ENCODE measurements at regions not wholly inside any gene's neighbourhood (a gene's known extent, or its start where the extent isn't known, plus 50 kb on each side); places are given as distances from the start of the nearest gene placed in this dataset.

DNA sequence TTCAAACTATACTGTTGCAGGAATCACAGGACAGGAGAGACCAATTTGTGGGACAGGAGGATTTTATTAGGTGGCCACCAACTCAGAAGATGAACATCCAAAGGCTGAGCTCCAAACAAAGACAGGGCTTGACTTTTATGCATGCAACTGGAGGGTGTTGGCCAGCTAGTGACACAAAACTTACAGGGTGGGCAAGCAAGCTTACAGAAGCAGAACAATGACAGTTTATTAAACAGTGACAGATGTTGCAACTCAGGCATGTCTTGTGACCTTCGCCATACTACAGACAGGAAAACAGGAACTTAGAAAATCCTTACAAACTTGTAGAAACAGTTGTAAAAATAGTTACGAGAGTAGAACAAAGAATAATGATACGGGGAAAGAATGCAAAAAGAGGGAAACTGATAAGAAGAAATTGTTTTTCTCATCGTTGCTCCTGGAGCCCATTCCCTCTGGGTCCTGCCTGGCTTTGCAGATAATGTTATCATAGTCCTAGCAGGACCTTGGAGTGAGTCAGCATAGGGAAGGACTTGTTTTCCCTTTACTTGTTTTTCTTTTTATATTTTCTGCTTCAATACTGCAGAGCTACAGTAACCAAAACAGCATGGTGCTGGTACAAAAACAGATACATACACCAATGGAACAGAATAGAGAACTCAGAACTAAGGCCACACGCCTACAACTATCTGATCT, 2083.0 kb upstream of the ACO1 start:
- Histone ChIP-seq H2AFZ (ENCODE audit: low read depth, low read length) (no peak overlapping the region), H3K18ac (ENCODE audit: low read depth in 1 of 2, low read length in 2 of 2) (no peak overlapping the region), H2BK15ac (ENCODE audit: low read depth, poor library complexity, severe bottlenecking) (no peak overlapping the region), H4K8ac (ENCODE audit: low read length) (no peak overlapping the region), H3K14ac (ENCODE audit: low read length in 2 of 2) (no peak overlapping the region), H2BK5ac (ENCODE audit: low read depth, low read length, poor library complexity, severe bottlenecking) (no peak overlapping the region), H2AK5ac (ENCODE audit: low read length, severe bottlenecking) (no peak overlapping the region), H2BK120ac (ENCODE audit: low read depth, low read length) (no peak overlapping the region), H3K9me3 (ENCODE audit: control insufficient read depth, low read length) (peaks cover 9% of the 10 kb centered on the region), H3K27me3 (ENCODE audit: control insufficient read depth in 1 of 2, insufficient read depth in 1 of 2, low read length in 2 of 2) (no peaks in the 10 kb centered on the region), H3K79me1 (replicated peaks; ENCODE audit: low read length, poor library complexity, severe bottlenecking) (no peaks in the 10 kb centered on the region), H3K4me1 (ENCODE audit: control insufficient read depth, insufficient read depth, low read depth, low read length) (no peaks in the 10 kb centered on the region), H3K27ac (ENCODE audit: low read length, poor library complexity, severe bottlenecking) (no peak overlapping the region), H3K9ac (ENCODE audit: low read length) (no peak overlapping the region), H3K4ac (ENCODE audit: low read depth in 1 of 2, low read length in 2 of 2) (no peak overlapping the region), H4K91ac (ENCODE audit: low read length) (no peak overlapping the region), H3K4me2 (ENCODE audit: low read length, poor library complexity, severe bottlenecking) (no peak overlapping the region), H3K23ac (ENCODE audit: low read length in 2 of 2) (no peak overlapping the region), H3K36me3 (ENCODE audit: control insufficient read depth in 1 of 2, insufficient read depth in 2 of 2, low read depth in 1 of 2, low read length in 2 of 2) (no peaks in the 10 kb centered on the region), H2BK12ac (ENCODE audit: low read length in 2 of 2) (no peak overlapping the region), H3K4me3 (ENCODE audit: insufficient read depth in 1 of 2, low read depth in 1 of 2, low read length in 2 of 2) (no peak overlapping the region)
- WGBS = 54% methylated on average over 4 of the region's 5 CpGs
- no peak for DNase-seq

DNA sequence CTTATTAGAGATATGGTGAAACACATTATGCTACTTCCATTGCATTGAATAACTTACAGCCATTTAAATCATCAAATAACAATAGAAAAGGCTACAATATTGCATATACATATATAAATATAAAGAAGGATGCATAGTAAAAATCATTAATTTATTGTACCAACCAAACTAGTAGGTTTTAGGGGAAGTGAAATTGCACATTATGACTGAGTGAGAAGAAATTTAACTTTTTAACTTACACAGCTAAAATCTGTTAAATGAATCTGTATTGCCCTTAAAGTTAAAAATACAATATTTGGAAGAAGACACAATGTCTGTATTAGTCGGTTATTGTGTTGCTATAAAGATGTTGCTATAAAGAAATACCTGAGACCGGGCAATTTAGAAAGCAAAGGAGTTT, 2073.7 kb upstream of the ACO1 start:
- no peak overlapping the region for H3K9ac ChIP-seq (ENCODE audit: low read length)
- no peak overlapping the region for H2BK12ac ChIP-seq (ENCODE audit: low read length in 2 of 2)
- no peak overlapping the region for H2BK120ac ChIP-seq (ENCODE audit: low read depth, low read length)
- no peak overlapping the region for H2BK5ac ChIP-seq (ENCODE audit: low read depth, low read length, poor library complexity, severe bottlenecking)
- no peak overlapping the region for H3K27ac ChIP-seq (ENCODE audit: low read length, poor library complexity, severe bottlenecking)
- no peak overlapping the region for H3K4ac ChIP-seq (ENCODE audit: low read depth in 1 of 2, low read length in 2 of 2)
- DNase-seq = no peak
- no CpG with 5 or more reads among the region's 2 CpGs for WGBS
- no peak overlapping the region for H2AFZ ChIP-seq (ENCODE audit: low read depth, low read length)
- no peaks in the 10 kb centered on the region for H3K4me1 ChIP-seq (ENCODE audit: control insufficient read depth, insufficient read depth, low read depth, low read length)
- no peak overlapping the region for H3K23ac ChIP-seq (ENCODE audit: low read length in 2 of 2)
- no peak overlapping the region for H3K14ac ChIP-seq (ENCODE audit: low read length in 2 of 2)
- H3K36me3 ChIP-seq (ENCODE audit: control insufficient read depth in 1 of 2, insufficient read depth in 2 of 2, low read depth in 1 of 2, low read length in 2 of 2) = no peaks in the 10 kb centered on the region
- H4K8ac ChIP-seq (ENCODE audit: low read length) = no peak overlapping the region
- no peak overlapping the region for H3K18ac ChIP-seq (ENCODE audit: low read depth in 1 of 2, low read length in 2 of 2)
- H3K4me2 ChIP-seq (ENCODE audit: low read length, poor library complexity, severe bottlenecking) = no peak overlapping the region
- peaks cover 4% of the 10 kb centered on the region for H3K9me3 ChIP-seq (ENCODE audit: control insufficient read depth, low read length)
- H3K4me3 ChIP-seq (ENCODE audit: insufficient read depth in 1 of 2, low read depth in 1 of 2, low read length in 2 of 2) = no peak overlapping the region
- no peak overlapping the region for H2BK15ac ChIP-seq (ENCODE audit: low read depth, poor library complexity, severe bottlenecking)
- no peak overlapping the region for H4K91ac ChIP-seq (ENCODE audit: low read length)
- H3K79me1 ChIP-seq (replicated peaks; ENCODE audit: low read length, poor library complexity, severe bottlenecking) = no peaks in the 10 kb centered on the region
- no peaks in the 10 kb centered on the region for H3K27me3 ChIP-seq (ENCODE audit: control insufficient read depth in 1 of 2, insufficient read depth in 1 of 2, low read length in 2 of 2)
- H2AK5ac ChIP-seq (ENCODE audit: low read length, severe bottlenecking) = no peak overlapping the region

- H2AK5ac ChIP-seq (ENCODE audit: low read length, severe bottlenecking) = no peak overlapping the region
- no peak for DNase-seq
- H4K8ac ChIP-seq (ENCODE audit: low read length) = no peak overlapping the region
- H2BK120ac ChIP-seq (ENCODE audit: low read depth, low read length) = no peak overlapping the region
- no peak overlapping the region for H3K4me3 ChIP-seq (ENCODE audit: insufficient read depth in 1 of 2, low read depth in 1 of 2, low read length in 2 of 2)
- no peak overlapping the region for H3K4me2 ChIP-seq (ENCODE audit: low read length, poor library complexity, severe bottlenecking)
- no peak overlapping the region for H3K14ac ChIP-seq (ENCODE audit: low read length in 2 of 2)
- H3K27ac ChIP-seq (ENCODE audit: low read length, poor library complexity, severe bottlenecking) = no peak overlapping the region
- H3K79me1 ChIP-seq (replicated peaks; ENCODE audit: low read length, poor library complexity, severe bottlenecking) = no peaks in the 10 kb centered on the region
- no peak overlapping the region for H3K23ac ChIP-seq (ENCODE audit: low read length in 2 of 2)
- no peak overlapping the region for H2BK15ac ChIP-seq (ENCODE audit: low read depth, poor library complexity, severe bottlenecking)
- 65% methylated on average over 2 of the region's 4 CpGs for WGBS
- no peak overlapping the region for H3K9ac ChIP-seq (ENCODE audit: low read length)
- H3K9me3 ChIP-seq (ENCODE audit: control insufficient read depth, low read length) = no peaks in the 10 kb centered on the region
- no peak overlapping the region for H2BK12ac ChIP-seq (ENCODE audit: low read length in 2 of 2)
- no peak overlapping the region for H2AFZ ChIP-seq (ENCODE audit: low read depth, low read length)
- H2BK5ac ChIP-seq (ENCODE audit: low read depth, low read length, poor library complexity, severe bottlenecking) = no peak overlapping the region
- no peaks in the 10 kb centered on the region for H3K27me3 ChIP-seq (ENCODE audit: control insufficient read depth in 1 of 2, insufficient read depth in 1 of 2, low read length in 2 of 2)
- no peaks in the 10 kb centered on the region for H3K4me1 ChIP-seq (ENCODE audit: control insufficient read depth, insufficient read depth, low read depth, low read length)
- no peaks in the 10 kb centered on the region for H3K36me3 ChIP-seq (ENCODE audit: control insufficient read depth in 1 of 2, insufficient read depth in 2 of 2, low read depth in 1 of 2, low read length in 2 of 2)
- H4K91ac ChIP-seq (ENCODE audit: low read length) = no peak overlapping the region
- H3K18ac ChIP-seq (ENCODE audit: low read depth in 1 of 2, low read length in 2 of 2) = no peak overlapping the region
- H3K4ac ChIP-seq (ENCODE audit: low read depth in 1 of 2, low read length in 2 of 2) = no peak overlapping the region
Measured at GRCh38 chr9:30329431-30329830, 2055.0 kb upstream of the ACO1 start.

GRCh38 chr9:30348904-30349303, 2035.5 kb upstream of the ACO1 start:
- H3K4me3 ChIP-seq (ENCODE audit: insufficient read depth in 1 of 2, low read depth in 1 of 2, low read length in 2 of 2) = no peak overlapping the region
- no peak overlapping the region for H3K14ac ChIP-seq (ENCODE audit: low read length in 2 of 2)
- H3K27ac ChIP-seq (ENCODE audit: low read length, poor library complexity, severe bottlenecking) = no peak overlapping the region
- no peaks in the 10 kb centered on the region for H3K36me3 ChIP-seq (ENCODE audit: control insufficient read depth in 1 of 2, insufficient read depth in 2 of 2, low read depth in 1 of 2, low read length in 2 of 2)
- no peak overlapping the region for H2BK12ac ChIP-seq (ENCODE audit: low read length in 2 of 2)
- no peak overlapping the region for H3K18ac ChIP-seq (ENCODE audit: low read depth in 1 of 2, low read length in 2 of 2)
- H2AK5ac ChIP-seq (ENCODE audit: low read length, severe bottlenecking) = no peak overlapping the region
- H2BK5ac ChIP-seq (ENCODE audit: low read depth, low read length, poor library complexity, severe bottlenecking) = no peak overlapping the region
- no peak for DNase-seq
- H2BK15ac ChIP-seq (ENCODE audit: low read depth, poor library complexity, severe bottlenecking) = no peak overlapping the region
- no peak overlapping the region for H4K8ac ChIP-seq (ENCODE audit: low read length)
- H3K27me3 ChIP-seq (ENCODE audit: control insufficient read depth in 1 of 2, insufficient read depth in 1 of 2, low read length in 2 of 2) = no peaks in the 10 kb centered on the region
- H3K79me1 ChIP-seq (replicated peaks; ENCODE audit: low read length, poor library complexity, severe bottlenecking) = no peaks in the 10 kb centered on the region
- 89% methylated on average over 15 of the region's 15 CpGs for WGBS
- H2AFZ ChIP-seq (ENCODE audit: low read depth, low read length) = no peak overlapping the region
- H3K9ac ChIP-seq (ENCODE audit: low read length) = no peak overlapping the region
- no peak overlapping the region for H2BK120ac ChIP-seq (ENCODE audit: low read depth, low read length)
- no peak overlapping the region for H4K91ac ChIP-seq (ENCODE audit: low read length)
- no peak overlapping the region for H3K4me2 ChIP-seq (ENCODE audit: low read length, poor library complexity, severe bottlenecking)
- H3K9me3 ChIP-seq (ENCODE audit: control insufficient read depth, low read length) = peaks cover 5% of the 10 kb centered on the region
- H3K23ac ChIP-seq (ENCODE audit: low read length in 2 of 2) = no peak overlapping the region
- H3K4me1 ChIP-seq (ENCODE audit: control insufficient read depth, insufficient read depth, low read depth, low read length) = no peaks in the 10 kb centered on the region
- no peak overlapping the region for H3K4ac ChIP-seq (ENCODE audit: low read depth in 1 of 2, low read length in 2 of 2)
